ENCODE measurements at regions not wholly inside any gene's neighbourhood (a gene's known extent, or its start where the extent isn't known, plus 50 kb on each side); places are given as distances from the start of the nearest gene placed in this dataset.

- CTCF ChIA-PET = interaction anchor here (0.6 kb wide), 1 partner anchor 511 kb away, joined by 3 read pairs; no protein-coding TSS in a partner anchor
- POLR2A ChIA-PET (ENCODE audit: unreplicated experiment) = no interaction called here
- BruUV-seq (replicated peaks) = no TSS peak
- H3K36me3 ChIP-seq (ENCODE audit: low read depth) = no peaks in the 10 kb centered on the region
- H3K27me3 ChIP-seq (ENCODE audit: insufficient read depth, low read depth) = no peaks in the 10 kb centered on the region
- no peaks in the 10 kb centered on the region for H4K20me1 ChIP-seq (ENCODE audit: insufficient read depth)
- no peak overlapping the region for H3K27ac ChIP-seq
- no peaks in the 10 kb centered on the region; the same call in 1 of the 2 replicates for H3K9me3 ChIP-seq (ENCODE audit: insufficient read depth, low read depth)
- no peaks in the 10 kb centered on the region for H3F3A ChIP-seq (ENCODE audit: insufficient read depth, low read depth)
- no peak overlapping the region for H2AFZ ChIP-seq
- H3K4me3 ChIP-seq = no peak overlapping the region
- H3K9me2 ChIP-seq (ENCODE audit: insufficient read depth) = no peaks in the 10 kb centered on the region
- TF ChIP-seq EZH2 (IDR thresholded peaks at IDR 0.05; ENCODE audit: low read depth) (no peak), CTCF (conservative IDR thresholded peaks at IDR 0.05) (no peak)
- no peak overlapping the region for H3K4me2 ChIP-seq
- intact Hi-C loops (cut with micrococcal nuclease; ENCODE audit: unreplicated experiment) = no loop called here
- no peaks in the 10 kb centered on the region for H3K4me1 ChIP-seq (replicated peaks; ENCODE audit: insufficient read depth)
- peak in 1 of 2 experiments; percentile 13 for DNase-seq
- no peaks in the 10 kb centered on the region for H3K79me2 ChIP-seq (ENCODE audit: low read depth)
Observed at GRCh38 chr2:145157741-145158591, 638.0 kb upstream of the ZEB2 start.

GRCh38 chr2:145157036-145157675 lies 637.2 kb upstream of the ZEB2 start:
- CTCF ChIA-PET = no interaction called here
- Histone ChIP-seq H3K79me2 (ENCODE audit: low read depth) (no peaks in the 10 kb centered on the region), H3K27ac (no peak overlapping the region), H3K36me3 (ENCODE audit: low read depth) (no peaks in the 10 kb centered on the region), H3K27me3 (ENCODE audit: insufficient read depth, low read depth) (no peaks in the 10 kb centered on the region), H3F3A (ENCODE audit: insufficient read depth, low read depth) (no peaks in the 10 kb centered on the region), H3K9me2 (ENCODE audit: insufficient read depth) (no peaks in the 10 kb centered on the region), H3K4me1 (replicated peaks; ENCODE audit: insufficient read depth) (no peaks in the 10 kb centered on the region), H4K20me1 (ENCODE audit: insufficient read depth) (no peaks in the 10 kb centered on the region), H3K4me2 (no peak overlapping the region), H3K4me3 (no peak overlapping the region), H2AFZ (no peak overlapping the region), H3K9me3 (ENCODE audit: insufficient read depth, low read depth) (no peaks in the 10 kb centered on the region; the same call in 1 of the 2 replicates)
- intact Hi-C loops (cut with micrococcal nuclease; ENCODE audit: unreplicated experiment) = no loop called here
- BruUV-seq (replicated peaks) = no TSS peak
- no peak for DNase-seq
- POLR2A ChIA-PET (ENCODE audit: unreplicated experiment) = no interaction called here
- no peak for TF ChIP-seq EZH2 (IDR thresholded peaks at IDR 0.05; ENCODE audit: low read depth)
- no peak for TF ChIP-seq CTCF (conservative IDR thresholded peaks at IDR 0.05)

GRCh38 chr2:145156199-145156598 lies 636.3 kb upstream of the ZEB2 start:
- no peak overlapping the region for H3K4me2 ChIP-seq
- POLR2A ChIA-PET (ENCODE audit: unreplicated experiment) = no interaction called here
- intact Hi-C loops (cut with micrococcal nuclease; ENCODE audit: unreplicated experiment) = no loop called here

More at GRCh38 chr2:145156199-145156598, 636.3 kb upstream of the ZEB2 start:
- Histone ChIP-seq H3K36me3 (ENCODE audit: low read depth) (no peaks in the 10 kb centered on the region), H4K20me1 (ENCODE audit: insufficient read depth) (no peaks in the 10 kb centered on the region), H3K79me2 (ENCODE audit: low read depth) (no peaks in the 10 kb centered on the region), H3F3A (ENCODE audit: insufficient read depth, low read depth) (no peaks in the 10 kb centered on the region), H3K27me3 (ENCODE audit: insufficient read depth, low read depth) (no peaks in the 10 kb centered on the region), H3K9me2 (ENCODE audit: insufficient read depth) (no peaks in the 10 kb centered on the region), H3K9me3 (ENCODE audit: insufficient read depth, low read depth) (no peaks in the 10 kb centered on the region; the same call in 1 of the 2 replicates), H3K4me1 (replicated peaks; ENCODE audit: insufficient read depth) (no peaks in the 10 kb centered on the region), H3K27ac (no peak overlapping the region), H2AFZ (no peak overlapping the region), H3K4me3 (no peak overlapping the region)
- no peak for TF ChIP-seq CTCF (conservative IDR thresholded peaks at IDR 0.05)
- TF ChIP-seq EZH2 (IDR thresholded peaks at IDR 0.05; ENCODE audit: low read depth) = no peak
- BruUV-seq (replicated peaks) = no TSS peak
- CTCF ChIA-PET = no interaction called here
- no peak for DNase-seq
